ENCODE measurements at regions not wholly inside any gene's neighbourhood (a gene's known extent, or its start where the extent isn't known, plus 50 kb on each side); places are given as distances from the start of the nearest gene placed in this dataset.

- TF ChIP-seq CTCF (IDR thresholded peaks at IDR 0.05) (no peak), MAX (CRISPR knock-in tag; IDR thresholded peaks at IDR 0.05) (no peak), TEAD4 (CRISPR knock-in tag; IDR thresholded peaks at IDR 0.05) (no peak), USF1 (CRISPR knock-in tag; IDR thresholded peaks at IDR 0.05) (no peak), EMX1 (CRISPR knock-in tag; IDR thresholded peaks at IDR 0.05) (no peak), SMAD3 (CRISPR knock-in tag; IDR thresholded peaks at IDR 0.05; ENCODE audit: borderline replicate concordance) (no peak), PREB (CRISPR knock-in tag; IDR thresholded peaks at IDR 0.05; ENCODE audit: borderline replicate concordance) (no peak), ESRRA (CRISPR knock-in tag; IDR thresholded peaks at IDR 0.05; ENCODE audit: borderline replicate concordance) (no peak), ZNF263 (CRISPR knock-in tag; IDR thresholded peaks at IDR 0.05; ENCODE audit: low read depth) (no peak)
These were observed 163.7 kb downstream of the CYB561 start for GRCh38 chr17:63282455-63282854.

Measured in WTC11 (cell line).